NAMALWA (cell line): ENCODE measurements at regions not wholly inside any gene's neighbourhood (a gene's known extent, or its start where the extent isn't known, plus 50 kb on each side); places are given as distances from the start of the nearest gene placed in this dataset.
A peak's percentile ranks its signal among the peaks of the same experiment; 100 is the strongest.
"Not testable (repeated sequence)": the region's sequence is repeated elsewhere in the genome, so short reads cannot be mapped to it uniquely, and the experiment has no call there.

ENCODE experiments used
- DNase-seq: peaks from one replicate; pipeline ENCODE4 v3.0.0-alpha.2; 2015; ENCODE audit warnings: low spot score

DNA sequence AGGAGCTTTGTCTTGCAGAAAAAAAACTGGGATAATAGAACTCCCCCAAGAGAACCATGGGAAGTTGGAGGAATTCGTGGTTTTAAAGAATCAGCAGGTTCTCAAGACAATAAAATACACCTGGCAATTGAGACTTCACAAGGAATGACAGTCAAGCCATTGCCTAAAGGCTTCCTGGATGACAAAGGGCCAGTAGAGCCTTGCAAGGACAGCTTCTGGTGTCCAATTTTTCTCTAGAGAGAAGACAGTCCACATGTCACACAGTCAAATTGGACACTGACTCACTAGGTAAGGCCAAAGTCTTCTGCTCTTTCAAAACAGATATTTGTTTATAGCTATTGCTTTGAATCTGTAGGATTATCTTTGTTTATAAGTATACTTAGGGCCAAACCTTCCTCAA lies 80.3 kb upstream of the BMP5 start:
- DNase-seq, result no peak

- DNase-seq, result no peak
Measured at GRCh38 chr6:55954436-55954835, 79.0 kb upstream of the BMP5 start.

DNA sequence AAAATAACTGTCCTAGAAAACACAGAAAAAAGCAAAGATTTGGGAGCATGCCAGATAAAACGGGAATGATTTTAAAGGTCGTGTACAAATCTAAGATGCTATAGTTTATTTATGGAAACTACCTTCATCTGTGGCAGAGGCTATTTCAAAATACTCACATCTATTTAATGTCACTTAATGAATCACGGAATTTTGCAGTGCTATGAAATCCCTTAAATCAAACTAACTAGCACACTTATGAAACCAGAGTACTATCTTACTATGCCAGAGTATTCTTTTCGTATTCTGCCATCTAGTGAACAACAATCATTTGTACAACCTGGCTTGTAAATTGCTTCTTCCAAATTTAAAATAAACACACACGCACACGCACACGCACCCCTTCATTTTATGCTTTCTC lies 77.9 kb upstream of the BMP5 start:
- DNase-seq, result peak; percentile 16

- DNase-seq, result no peak
Measured at GRCh38 chr6:55950071-55950814, 74.9 kb upstream of the BMP5 start.

GRCh38 chr6:55943329-55943728 lies 67.9 kb upstream of the BMP5 start:
- no peak for DNase-seq

- DNase-seq, result no peak
Measured at GRCh38 chr6:55941702-55942101, 66.3 kb upstream of the BMP5 start.

GRCh38 chr6:55937951-55938690 lies 62.7 kb upstream of the BMP5 start:
- DNase-seq, result no peak

DNA sequence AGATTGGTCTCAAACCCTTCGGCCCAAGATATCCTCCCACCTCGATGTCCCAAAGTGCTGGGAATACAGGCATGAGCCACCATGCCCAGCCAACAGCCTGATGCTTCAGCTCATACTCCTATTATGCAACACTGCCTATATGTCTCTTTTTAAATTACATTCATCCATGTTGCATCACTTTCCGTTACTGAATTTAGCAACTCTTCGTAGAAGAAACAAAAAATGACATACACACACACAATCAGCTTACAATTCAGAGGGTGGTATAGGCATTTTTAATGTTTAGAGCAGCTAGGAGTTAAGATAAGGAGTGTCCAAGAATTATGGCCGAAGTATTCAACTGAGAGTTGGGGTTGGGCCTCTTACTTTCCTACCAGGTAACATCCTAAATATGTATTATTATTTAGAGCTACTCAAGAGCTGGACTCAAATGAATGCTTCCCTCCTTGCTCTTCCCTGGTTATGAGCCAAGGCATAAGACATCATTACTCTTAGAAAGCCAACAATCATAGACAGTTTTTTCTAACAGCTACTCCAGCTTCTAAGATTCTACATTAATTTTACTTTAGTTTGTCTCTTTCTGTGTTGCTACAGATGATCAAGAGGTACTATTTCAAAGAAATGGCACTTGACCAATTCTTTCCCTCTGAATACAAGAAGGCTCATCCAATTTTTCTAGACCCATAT lies 62.0 kb upstream of the BMP5 start:
- no peak for DNase-seq

GRCh38 chr6:55931101-55931500 lies 55.7 kb upstream of the BMP5 start:
- no peak for DNase-seq

DNA sequence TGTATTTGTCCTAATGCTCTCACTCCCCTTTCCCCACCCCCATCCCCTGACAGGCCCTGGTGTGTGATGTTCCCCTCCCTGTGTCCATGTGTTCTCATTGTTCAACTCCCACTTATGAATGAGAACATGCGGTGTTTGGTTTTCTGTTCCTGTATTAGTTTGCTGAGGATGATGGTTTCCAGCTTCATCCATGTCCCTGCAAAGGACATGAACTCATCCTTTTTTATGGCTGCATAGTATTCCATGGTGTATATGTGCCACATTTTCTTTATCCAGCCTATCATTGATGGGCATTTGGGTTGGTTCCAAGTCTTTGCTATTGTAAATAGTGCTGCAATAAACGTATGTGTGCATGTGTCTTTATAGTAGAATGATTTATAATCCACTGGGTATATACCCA lies 52.3 kb upstream of the BMP5 start:
- not testable (repeated sequence) for DNase-seq

GRCh38 chr6:55925292-55925691 lies 49.9 kb upstream of the BMP5 start:
- DNase-seq, result no peak
